Tongue (tissue), 1 donor: ENCODE measurements at regions not wholly inside any gene's neighbourhood (a gene's known extent, or its start where the extent isn't known, plus 50 kb on each side); places are given as distances from the start of the nearest gene placed in this dataset.
"Not testable (repeated sequence)": the region's sequence is repeated elsewhere in the genome, so short reads cannot be mapped to it uniquely, and the experiment has no call there.

Source experiments
- DNase-seq: peaks from one replicate; pipeline ENCODE4 v3.0.0-alpha.2; 2015

DNA sequence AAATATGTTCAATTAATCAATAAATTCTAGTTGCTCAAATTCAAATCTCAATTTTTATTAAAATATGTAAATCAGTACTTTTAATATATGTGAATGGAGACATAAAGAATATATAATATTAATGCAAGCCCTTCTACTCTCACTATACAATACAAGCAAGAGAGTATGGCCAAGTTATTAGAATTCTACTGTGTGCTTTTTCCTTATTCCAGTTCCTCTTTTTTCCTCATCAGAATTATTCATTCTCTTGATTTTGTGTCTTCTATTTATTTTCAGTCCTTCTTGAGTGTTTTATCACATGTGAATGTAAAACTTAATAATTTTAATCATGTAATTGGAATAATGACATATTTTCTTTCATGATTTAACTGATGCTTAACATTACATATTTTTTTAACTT lies 276.8 kb downstream of the PCDH20 start:
- no peak for DNase-seq

DNA sequence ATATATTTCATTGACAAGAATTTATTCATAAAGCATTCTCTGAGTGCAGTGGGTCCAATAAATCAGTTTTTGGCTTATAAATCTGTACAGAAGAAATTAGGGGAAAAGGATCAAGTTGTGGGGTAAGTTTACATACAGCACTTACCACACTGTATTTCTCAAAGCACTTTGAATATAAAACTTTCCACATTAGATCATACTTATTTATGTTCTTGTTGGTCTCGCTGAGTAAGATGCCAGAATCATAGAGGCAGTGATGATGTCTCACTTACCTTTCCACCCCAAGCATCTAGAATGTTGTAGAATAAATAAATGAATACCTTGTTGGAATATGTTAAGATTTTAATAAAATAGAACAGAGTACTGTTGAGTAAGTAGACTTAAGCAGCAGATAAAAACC lies 279.1 kb downstream of the PCDH20 start:
- DNase-seq = no peak

DNA sequence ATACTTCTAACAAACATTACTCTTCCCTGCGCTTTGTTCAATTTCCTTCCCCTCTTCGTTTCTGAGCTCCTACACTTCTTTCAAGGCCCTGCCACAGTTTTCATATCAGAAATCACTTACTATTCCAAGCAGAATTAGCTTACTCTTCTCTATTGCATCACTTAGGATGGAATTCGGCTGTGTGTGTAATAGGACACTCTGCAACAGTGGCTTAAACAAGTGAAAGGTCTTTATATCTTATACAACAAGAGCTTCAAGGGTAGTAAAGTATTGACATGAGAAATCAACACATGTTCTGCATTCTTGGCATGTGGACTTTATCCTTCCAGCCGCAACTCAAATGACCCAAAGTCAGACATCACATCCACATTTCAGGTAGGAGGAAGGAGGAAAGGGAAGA lies 279.6 kb downstream of the PCDH20 start:
- DNase-seq = no peak

DNA sequence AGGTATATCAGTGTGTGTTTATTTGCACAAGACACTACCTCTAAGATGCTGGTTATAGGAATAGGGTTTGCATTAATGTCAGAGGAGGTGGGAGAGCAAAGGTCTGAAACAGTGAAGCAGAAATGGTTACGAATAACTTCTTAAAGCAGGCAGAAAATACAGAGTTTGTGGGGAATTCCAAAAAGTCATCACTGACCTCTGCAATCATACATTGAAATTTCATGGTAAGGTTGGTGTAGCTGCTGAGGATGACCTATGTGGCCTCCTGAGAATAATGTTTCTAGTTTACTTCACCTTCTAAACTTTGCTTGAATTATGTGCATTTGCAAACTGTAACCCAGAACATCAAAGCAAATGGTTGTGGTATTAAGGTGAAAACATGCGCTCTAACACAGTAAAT lies 280.1 kb downstream of the PCDH20 start:
- DNase-seq = no peak

GRCh38 chr13:61128850-61129645 lies 286.6 kb downstream of the PCDH20 start:
- DNase-seq = no peak

- no peak for DNase-seq
Observed at GRCh38 chr13:61123538-61124289, 291.9 kb downstream of the PCDH20 start.

DNA sequence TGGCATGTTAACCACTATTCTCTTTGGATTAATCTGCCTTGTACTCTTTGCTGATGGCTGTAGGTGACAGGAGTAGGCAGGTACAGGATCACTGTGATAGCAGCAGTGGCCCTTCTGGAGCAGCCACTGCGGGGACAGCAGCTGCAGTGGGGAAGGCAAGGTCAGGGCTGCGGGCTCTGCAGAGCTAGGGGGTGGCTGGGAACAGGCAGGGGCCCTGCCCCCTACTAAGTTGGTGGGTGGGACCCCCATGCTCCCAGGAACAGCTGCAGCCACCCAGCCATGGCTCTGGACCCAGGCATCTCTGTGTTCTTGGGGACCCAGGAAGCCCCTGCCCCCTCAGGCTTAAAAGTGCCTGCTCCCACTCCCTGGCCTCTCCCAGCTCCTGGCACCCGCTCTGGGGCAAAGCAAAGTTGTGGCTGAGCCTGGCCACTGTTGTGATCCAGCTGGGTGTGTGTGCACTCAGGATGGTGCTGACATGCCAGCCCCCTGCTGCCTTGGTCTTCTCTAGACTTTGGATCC lies 302.4 kb downstream of the PCDH20 start:
- no peak for DNase-seq

GRCh38 chr13:61111529-61111928 lies 304.1 kb downstream of the PCDH20 start:
- DNase-seq = peak; percentile 13

DNA sequence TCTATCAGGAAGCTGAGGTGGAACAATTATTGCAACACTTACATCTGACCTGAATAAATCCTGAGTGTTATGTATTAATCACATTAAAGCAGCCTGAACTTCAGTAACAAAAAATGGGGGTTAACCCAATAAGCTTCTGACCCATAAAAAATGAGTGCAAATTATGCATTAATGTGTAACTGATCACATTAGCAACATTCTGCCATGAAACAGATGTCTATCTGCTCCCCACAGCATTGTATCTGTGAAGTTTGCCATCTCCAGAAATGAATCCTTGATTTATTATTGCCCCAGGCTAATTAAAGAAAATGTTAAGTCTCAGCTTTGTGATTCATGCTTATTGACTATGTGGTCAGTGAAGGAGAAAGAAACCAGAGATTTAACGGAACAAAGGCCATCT lies 304.9 kb downstream of the PCDH20 start:
- DNase-seq = no peak

DNA sequence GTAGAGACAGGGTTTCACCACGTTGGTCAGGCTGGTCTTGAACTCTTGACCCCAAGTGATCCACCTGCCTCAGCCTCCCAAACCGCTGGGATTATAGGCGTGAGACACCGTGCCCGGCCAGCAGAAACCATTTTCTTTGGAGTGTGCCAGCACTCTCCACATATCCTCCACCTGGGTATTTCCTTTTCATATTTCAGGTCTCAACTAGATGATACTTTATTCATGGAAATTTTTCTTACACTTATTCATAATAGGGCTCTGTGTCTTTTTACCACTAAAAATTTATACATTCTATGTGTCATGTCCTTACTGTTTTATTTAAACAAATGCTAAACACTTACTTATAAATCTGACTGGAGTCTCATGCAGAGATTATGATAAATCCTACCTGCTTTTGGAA lies 305.9 kb downstream of the PCDH20 start:
- no peak for DNase-seq

- no peak for DNase-seq
Observed at GRCh38 chr13:61107989-61108388, 307.7 kb downstream of the PCDH20 start.

- no peak for DNase-seq
Observed at GRCh38 chr13:61095885-61096284, 319.8 kb downstream of the PCDH20 start.

DNA sequence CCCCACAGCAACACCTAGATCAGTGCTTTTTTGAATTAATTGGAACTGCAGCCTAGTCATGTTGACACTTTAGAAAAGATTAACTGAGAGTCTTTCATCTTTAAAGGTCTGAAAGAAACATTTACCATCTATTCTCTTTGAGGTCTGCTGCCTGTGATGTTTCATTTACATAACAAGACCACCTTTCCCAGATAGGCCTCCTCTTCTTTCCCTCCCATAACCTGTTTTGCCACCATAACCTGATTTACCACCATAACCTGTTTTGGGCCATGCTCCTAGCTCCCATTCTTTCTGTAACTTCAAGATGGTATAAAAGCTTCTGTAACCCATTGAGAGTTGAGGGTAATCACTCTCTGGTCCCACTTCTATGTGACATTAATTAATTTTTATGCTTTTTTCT lies 320.8 kb downstream of the PCDH20 start:
- DNase-seq = no peak

DNA sequence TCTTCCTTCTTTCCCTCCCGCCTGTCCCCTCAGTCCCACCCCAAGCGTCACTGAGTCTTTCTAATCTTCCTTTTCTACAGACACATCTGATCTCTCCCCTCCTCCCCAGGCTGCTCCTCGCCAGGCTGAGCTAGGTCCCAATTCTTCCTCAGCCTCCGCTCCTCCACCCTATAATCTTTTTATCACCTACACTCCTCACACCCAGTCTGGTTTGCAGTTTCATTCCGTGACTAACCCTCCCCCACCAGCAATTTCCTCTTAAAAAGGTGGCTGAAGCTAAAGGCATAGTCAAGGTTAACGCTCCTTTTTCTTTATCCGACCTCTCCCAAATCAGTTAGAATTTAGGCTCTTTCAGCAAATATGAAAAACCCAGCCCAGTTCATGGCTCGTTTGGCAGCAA lies 325.8 kb downstream of the PCDH20 start:
- DNase-seq = not testable (repeated sequence)

- no peak for DNase-seq
Observed at GRCh38 chr13:61086087-61086486, 329.6 kb downstream of the PCDH20 start.

GRCh38 chr13:61084988-61085387 lies 330.7 kb downstream of the PCDH20 start:
- no peak for DNase-seq

GRCh38 chr13:61078976-61079770 lies 336.5 kb downstream of the PCDH20 start:
- DNase-seq = no peak

GRCh38 chr13:61052175-61052574 lies 363.5 kb downstream of the PCDH20 start:
- no peak for DNase-seq

DNA sequence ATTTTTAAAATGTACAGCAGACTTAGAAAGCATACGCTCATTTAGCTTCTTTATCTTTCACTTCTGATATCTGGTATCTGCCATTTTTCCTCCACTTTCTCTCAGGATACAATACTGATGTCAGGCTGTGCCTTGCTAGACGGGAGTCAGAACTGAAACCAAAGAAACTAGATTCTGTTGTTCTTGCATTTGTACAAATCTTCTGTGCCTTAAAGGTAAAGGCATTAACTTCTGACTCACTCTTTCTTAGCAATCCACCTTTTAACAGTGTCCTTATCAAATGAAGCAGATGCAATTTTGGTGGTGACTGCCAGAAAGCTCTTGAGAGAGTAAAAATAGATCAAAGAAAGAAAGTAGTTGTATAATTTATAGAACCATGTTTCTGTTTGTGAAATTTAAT lies 370.4 kb downstream of the PCDH20 start:
- peak; percentile 4 for DNase-seq

- no peak for DNase-seq
Observed at GRCh38 chr13:61040181-61040580, 375.5 kb downstream of the PCDH20 start.

DNA sequence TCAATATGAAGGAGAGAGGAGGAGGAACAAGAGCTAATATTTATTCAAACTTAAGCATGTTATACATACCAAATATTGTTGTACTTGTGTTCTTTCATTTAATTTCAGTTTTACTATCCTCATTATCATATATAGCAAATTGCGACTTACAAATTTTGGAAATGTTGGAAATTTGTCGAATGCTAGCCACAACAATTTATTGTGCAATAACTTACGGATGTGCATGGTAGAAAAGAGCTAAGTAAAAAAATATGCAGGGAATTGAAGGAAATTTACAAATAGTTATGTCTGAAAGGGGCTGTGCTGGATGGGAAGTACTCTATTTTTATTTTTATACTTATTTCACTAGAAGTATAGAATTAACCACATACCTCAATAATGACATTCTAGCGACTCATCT lies 376.3 kb downstream of the PCDH20 start:
- no peak for DNase-seq

DNA sequence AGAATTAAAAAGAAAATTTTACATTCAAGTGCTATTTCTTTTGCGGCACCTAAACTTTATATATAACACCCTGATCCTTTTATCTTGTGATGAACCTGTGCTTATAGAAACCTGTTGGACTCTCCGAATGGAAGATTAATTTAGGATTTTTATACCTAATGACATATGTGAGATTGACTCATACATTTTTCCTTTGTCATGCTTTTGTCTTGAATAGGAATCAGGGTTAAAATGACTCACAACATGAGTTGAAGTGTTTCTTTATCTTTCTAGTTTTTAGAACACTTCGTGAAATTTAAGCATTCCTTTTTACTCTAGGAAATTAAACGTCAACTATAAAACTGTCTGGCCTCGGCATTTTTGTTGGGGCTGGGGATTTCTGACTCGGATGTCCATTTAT lies 378.9 kb downstream of the PCDH20 start:
- DNase-seq = no peak

- no peak for DNase-seq
Observed at GRCh38 chr13:61030445-61030844, 385.2 kb downstream of the PCDH20 start.
